ENCODE measurements at regions not wholly inside any gene's neighbourhood (a gene's known extent, or its start where the extent isn't known, plus 50 kb on each side); places are given as distances from the start of the nearest gene placed in this dataset.

GRCh38 chr13:80454245-80454644 is 113.3 kb upstream of the SPRY2 start:
- peak; percentile 16 for DNase-seq

DNA sequence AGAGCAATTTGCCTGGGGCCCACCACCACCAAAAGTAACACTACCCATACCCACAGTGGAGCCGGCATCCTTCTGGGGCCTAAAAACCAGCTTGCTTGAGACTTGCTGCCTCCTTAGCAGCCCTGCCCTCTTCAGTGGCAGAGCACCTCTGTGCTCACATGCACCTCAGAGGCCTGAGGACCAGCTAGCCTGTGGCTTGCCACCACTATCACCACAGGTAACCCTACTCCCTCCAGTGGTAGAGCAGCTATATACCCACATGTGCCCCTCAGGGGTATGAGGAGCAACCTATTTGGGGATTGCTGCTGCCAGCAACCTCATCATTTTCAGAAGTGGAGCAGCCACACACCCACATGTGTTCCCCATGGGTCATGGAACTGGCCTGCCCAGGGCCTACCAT is 111.4 kb upstream of the SPRY2 start:
- DNase-seq = no peak

DNA sequence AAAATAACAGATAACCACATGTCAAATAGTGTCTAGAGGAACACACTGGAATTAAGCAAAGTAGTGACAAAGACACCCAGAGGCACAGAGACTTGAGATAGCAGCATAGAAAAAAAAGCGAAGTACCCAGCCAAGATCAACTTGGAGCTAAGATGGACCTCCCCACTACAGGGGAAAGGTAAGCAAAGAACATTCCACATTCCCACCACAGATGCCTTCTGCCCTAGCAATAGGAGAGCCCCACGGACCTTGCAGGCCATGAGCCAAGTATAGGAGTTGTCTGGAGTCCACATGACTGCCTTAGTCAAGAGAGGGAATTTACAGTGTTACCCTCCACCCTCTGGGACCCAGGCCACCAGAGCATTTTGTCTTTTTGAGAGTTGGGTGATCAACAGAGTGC is 110.7 kb upstream of the SPRY2 start:
- no peak for DNase-seq

GRCh38 chr13:80450386-80450785 is 109.5 kb upstream of the SPRY2 start:
- DNase-seq = no peak

DNA sequence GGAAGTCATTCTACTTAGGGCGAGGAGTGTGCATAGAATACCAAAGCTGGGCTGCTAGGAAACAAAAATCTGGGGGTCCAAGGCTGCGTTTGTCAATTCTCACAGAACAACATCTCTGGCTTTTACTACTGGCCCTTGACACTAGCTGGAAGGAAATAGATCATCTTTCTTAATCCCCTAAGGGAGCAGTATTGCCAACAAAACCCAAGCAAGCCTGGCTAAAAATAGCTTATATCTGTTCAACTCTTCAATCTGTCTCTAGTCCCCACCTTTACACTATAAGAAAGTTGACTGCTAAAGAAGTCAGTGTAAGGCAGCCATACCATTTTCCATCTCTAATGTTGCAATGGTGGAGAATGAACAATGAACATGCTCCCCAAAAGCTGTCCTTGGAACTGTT is 107.8 kb upstream of the SPRY2 start:
- no peak for DNase-seq

GRCh38 chr13:80447747-80448146 is 106.8 kb upstream of the SPRY2 start:
- DNase-seq = no peak

GRCh38 chr13:80444240-80445015 is 103.5 kb upstream of the SPRY2 start:
- no peak for DNase-seq

GRCh38 chr13:80442609-80443008 is 101.7 kb upstream of the SPRY2 start:
- DNase-seq = no peak

- DNase-seq = no peak
Observed at GRCh38 chr13:80441968-80442367, 101.0 kb upstream of the SPRY2 start.

- DNase-seq = no peak
Observed at GRCh38 chr13:80438521-80438920, 97.6 kb upstream of the SPRY2 start.

- no peak for DNase-seq
Observed at GRCh38 chr13:80437231-80437630, 96.3 kb upstream of the SPRY2 start.

- peak; percentile 63 for DNase-seq
Observed at GRCh38 chr13:80436571-80437169, 95.7 kb upstream of the SPRY2 start.

DNA sequence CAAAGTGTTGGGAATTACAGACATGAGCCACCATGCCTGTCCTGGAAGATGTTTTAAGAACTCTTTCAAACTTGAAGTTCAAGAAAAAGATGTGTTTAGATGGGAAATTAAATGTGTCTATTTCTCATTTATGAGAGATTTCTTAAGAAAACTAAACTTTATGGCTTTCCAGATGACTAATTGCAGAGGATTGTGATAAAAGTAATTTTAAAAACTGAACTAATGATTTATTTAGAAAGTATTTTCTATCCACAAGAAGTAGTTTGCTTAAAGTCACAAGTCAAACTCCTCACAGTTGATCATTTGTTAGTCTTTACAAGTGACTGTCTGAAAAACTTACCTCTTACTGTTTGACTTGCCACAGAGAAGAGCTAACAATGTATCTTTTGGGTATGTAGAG is 89.6 kb upstream of the SPRY2 start:
- peak; percentile 6 for DNase-seq

- DNase-seq = no peak
Observed at GRCh38 chr13:80428349-80429096, 87.6 kb upstream of the SPRY2 start.

GRCh38 chr13:80419416-80419815 is 78.5 kb upstream of the SPRY2 start:
- no peak for DNase-seq

- no peak for DNase-seq
Observed at GRCh38 chr13:80413611-80414010, 72.7 kb upstream of the SPRY2 start.

DNA sequence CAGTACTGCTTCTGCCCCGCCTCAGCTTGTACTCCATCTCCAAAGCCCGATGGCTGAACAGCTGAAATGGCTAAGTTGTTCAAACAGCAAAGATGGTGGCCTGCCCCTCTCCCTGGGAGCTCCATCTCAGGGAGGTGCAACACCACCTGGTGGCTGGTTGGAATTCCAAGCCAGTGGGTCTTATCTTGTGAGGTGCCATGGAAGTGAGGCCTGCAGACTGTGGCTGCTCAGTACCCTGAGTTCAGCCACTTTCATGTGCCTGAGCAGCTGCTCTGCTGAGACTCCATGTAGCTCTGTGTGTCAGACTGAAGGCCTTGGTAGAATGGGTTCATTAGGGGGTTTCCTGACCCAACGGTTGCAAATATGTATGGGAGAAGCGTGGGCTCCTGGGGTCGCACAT is 67.3 kb upstream of the SPRY2 start:
- DNase-seq = no peak

GRCh38 chr13:80400865-80401426 is 60.0 kb upstream of the SPRY2 start:
- no peak for DNase-seq

- DNase-seq = no peak
Observed at GRCh38 chr13:80400164-80400864, 59.4 kb upstream of the SPRY2 start.

GRCh38 chr13:80399340-80400163 is 58.6 kb upstream of the SPRY2 start:
- DNase-seq = no peak
